HEK293T (cell line): ENCODE measurements at regions not wholly inside any gene's neighbourhood (a gene's known extent, or its start where the extent isn't known, plus 50 kb on each side); places are given as distances from the start of the nearest gene placed in this dataset.

ENCODE experiments used
- CTCF ChIA-PET: fragments of 350-600 bp; formaldehyde crosslinking; extraction: SDS; loops from one replicate; lab custom pipeline; 2021; ENCODE audit warnings: antibody characterized with exemption, inconsistent platforms; lab: Yijun Ruan, JAX
- POLR2A ChIA-PET: fragments of 350-600 bp; formaldehyde crosslinking; extraction: SDS; loops from one replicate; lab custom pipeline; 2020; ENCODE audit warnings: antibody characterized with exemption, inconsistent platforms; lab: Yijun Ruan, JAX
- DNase-seq: peaks from one replicate; pipeline ENCODE4 v3.0.0; 2012; ENCODE audit warnings: mixed read lengths; ENCODE audit errors: extremely low spot score
- ARNT ChIP-seq: fragments of 450-650 bp; IDR thresholded peaks from 2 replicates; pipeline ENCODE4 v1.6.1; 2017; ENCODE audit warnings: mild to moderate bottlenecking
- BHLHE40 ChIP-seq: fragments of 450-650 bp; IDR thresholded peaks from 2 replicates; pipeline ENCODE4 v1.6.1; 2016; ENCODE audit warnings: mild to moderate bottlenecking, moderate library complexity, borderline replicate concordance
- CTBP1 ChIP-seq: fragments of 450-650 bp; IDR thresholded peaks from 2 replicates; pipeline ENCODE4 v1.6.1; 2016; ENCODE audit warnings: borderline replicate concordance
- ELF4 ChIP-seq: fragments of 450-650 bp; IDR thresholded peaks from 2 replicates; pipeline ENCODE4 v1.6.1; 2017; ENCODE audit warnings: antibody characterized with exemption
- FOXA1 ChIP-seq: fragments of 450-650 bp; IDR thresholded peaks from 2 replicates; pipeline ENCODE4 v1.6.1; 2016; ENCODE audit warnings: mild to moderate bottlenecking
- FOXK2 ChIP-seq: fragments of 450-650 bp; IDR thresholded peaks from 2 replicates; pipeline ENCODE4 v1.6.1; 2016; ENCODE audit warnings: mild to moderate bottlenecking
- FOXM1 ChIP-seq: fragments of 450-650 bp; IDR thresholded peaks from 2 replicates; pipeline ENCODE4 v1.6.1; 2017; ENCODE audit warnings: mild to moderate bottlenecking, borderline replicate concordance
- HDGF ChIP-seq: fragments of 450-650 bp; IDR thresholded peaks from 2 replicates; pipeline ENCODE4 v1.6.1; 2017; ENCODE audit warnings: antibody characterized with exemption, borderline replicate concordance
- L3MBTL2 ChIP-seq: fragments of 450-650 bp; conservative IDR thresholded peaks from 2 replicates; pipeline ENCODE4 v1.6.1; 2016; ENCODE audit warnings: mild to moderate bottlenecking
- LEF1 ChIP-seq: fragments of 450-650 bp; IDR thresholded peaks from 2 replicates; pipeline ENCODE4 v1.6.1; 2017; ENCODE audit warnings: mild to moderate bottlenecking, borderline replicate concordance
- NFRKB ChIP-seq: fragments of 450-650 bp; IDR thresholded peaks from 2 replicates; pipeline ENCODE4 v1.6.1; 2016; ENCODE audit warnings: mild to moderate bottlenecking, moderate library complexity
- PKNOX1 ChIP-seq: fragments of 450-650 bp; IDR thresholded peaks from 2 replicates; pipeline ENCODE4 v1.6.1; 2016
- SP1 ChIP-seq: fragments of 450-650 bp; IDR thresholded peaks from 2 replicates; pipeline ENCODE4 v1.6.1; 2017
- SUZ12 ChIP-seq: fragments of 450-650 bp; IDR thresholded peaks from 2 replicates; pipeline ENCODE4 v1.6.1; 2016; ENCODE audit warnings: mild to moderate bottlenecking
- TARDBP ChIP-seq: fragments of 450-650 bp; IDR thresholded peaks from 2 replicates; pipeline ENCODE4 v1.6.1; 2016
- ZNF384 ChIP-seq: fragments of 450-650 bp; IDR thresholded peaks from 2 replicates; pipeline ENCODE4 v1.6.1; 2016

DNA sequence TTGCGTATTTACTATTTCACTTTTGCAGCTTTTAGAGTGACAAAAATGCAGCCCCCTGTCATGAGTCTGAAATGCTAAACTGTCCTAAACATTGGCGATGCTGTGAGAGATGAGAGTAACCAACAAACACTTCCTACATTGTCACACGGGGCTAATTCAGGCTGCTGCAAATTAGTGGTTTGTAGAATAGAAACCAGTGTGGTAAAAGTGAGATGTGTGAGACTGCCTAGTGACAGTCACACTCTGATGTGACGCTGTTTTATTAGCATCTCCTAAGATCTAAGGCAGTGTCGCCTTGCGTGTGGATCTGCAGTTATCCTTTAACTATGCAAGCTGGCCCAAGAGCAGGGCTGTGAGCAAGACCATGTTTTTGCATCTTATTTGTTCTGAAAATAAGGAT is 800.2 kb upstream of the TENM3 start:
- no peak for DNase-seq
- TF ChIP-seq PKNOX1 = no peak
- TF ChIP-seq NFRKB = no peak
- TF ChIP-seq ARNT = no peak
- no peak for TF ChIP-seq ELF4
- TF ChIP-seq CTBP1 = no peak
- TF ChIP-seq L3MBTL2 = no peak
- POLR2A ChIA-PET = no interaction called here
- CTCF ChIA-PET = no interaction called here

DNA sequence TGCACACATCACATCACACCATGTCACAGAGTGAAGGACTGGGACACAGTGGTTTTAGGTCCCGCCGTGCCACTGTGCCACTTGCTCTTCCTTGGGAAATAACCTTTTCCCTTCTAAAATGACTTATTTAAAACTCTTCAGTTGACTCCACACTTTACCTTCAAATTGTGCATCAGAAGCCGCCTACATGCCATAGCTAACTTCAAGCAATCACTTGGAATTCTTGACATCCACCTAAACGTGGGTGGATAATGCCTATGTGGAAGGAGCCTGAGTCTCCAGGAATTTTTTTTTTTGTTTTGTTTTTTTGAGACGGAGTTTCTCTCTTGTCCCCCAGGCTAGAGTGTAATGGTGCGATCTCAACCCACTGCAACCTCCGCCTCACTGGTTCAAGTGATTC is 777.4 kb upstream of the TENM3 start:
- POLR2A ChIA-PET = no interaction called here
- CTCF ChIA-PET = interaction anchor here (0.6 kb wide), 1 partner anchor 72 kb away, joined by 3 read pairs; no protein-coding TSS in a partner anchor
- no peak for DNase-seq
- TF ChIP-seq PKNOX1 (no peak), TARDBP (no peak), L3MBTL2 (no peak), ARNT (no peak)

DNA sequence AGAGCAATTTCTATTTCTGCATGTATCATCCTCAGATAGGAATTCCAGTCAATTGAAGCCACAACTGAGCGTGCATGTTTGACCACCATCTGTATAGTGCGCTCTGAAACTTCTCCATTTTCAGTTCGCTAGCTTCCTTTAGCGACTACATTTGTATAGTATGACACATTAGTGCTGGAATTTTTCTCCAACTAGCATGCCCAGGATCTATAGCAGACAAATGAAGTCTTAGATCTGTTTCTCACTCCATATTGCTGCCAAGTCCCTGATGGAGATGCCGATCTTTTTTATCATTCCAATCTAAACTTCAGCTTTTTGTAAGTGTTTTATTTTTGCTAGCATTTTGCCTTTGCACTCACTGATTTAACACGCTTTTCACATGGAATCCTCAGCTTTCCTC is 774.8 kb upstream of the TENM3 start:
- ChIA-PET POLR2A (no interaction called here), CTCF (interaction anchor here (0.6 kb wide), 2 partner anchors 12 to 222 kb away, joined by 3 to 9 read pairs; no protein-coding TSS in a partner anchor)
- no peak for TF ChIP-seq FOXK2
- no peak for TF ChIP-seq L3MBTL2
- no peak for TF ChIP-seq CTBP1
- no peak for TF ChIP-seq SP1
- no peak for TF ChIP-seq ZNF384
- no peak for TF ChIP-seq BHLHE40
- DNase-seq = no peak

DNA sequence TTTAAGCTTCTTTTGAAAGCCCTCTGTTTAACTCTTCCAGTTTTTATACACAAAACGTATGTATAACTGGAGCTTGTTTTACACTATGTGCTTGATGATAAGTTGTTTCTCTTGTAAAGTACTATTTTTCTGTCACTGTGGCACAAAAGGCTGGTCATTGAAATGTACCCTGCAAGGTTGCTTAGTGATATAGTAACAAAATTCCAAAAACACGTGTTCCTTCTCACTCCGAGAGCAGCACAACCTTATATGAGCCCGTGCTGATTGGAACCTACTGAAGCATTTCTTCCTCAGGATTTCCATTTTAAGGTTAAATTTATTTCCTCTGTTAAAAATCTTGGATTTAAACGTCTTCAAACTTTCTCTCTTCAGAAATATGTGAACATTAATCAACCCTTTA is 772.9 kb upstream of the TENM3 start:
- TF ChIP-seq ARNT (no peak), L3MBTL2 (no peak), HDGF (no peak), SUZ12 (no peak), FOXA1 (no peak), CTBP1 (no peak), TARDBP (no peak)
- POLR2A ChIA-PET = no interaction called here
- CTCF ChIA-PET = no interaction called here

GRCh38 chr4:181475359-181475758 is 767.8 kb upstream of the TENM3 start:
- no peak for DNase-seq
- no peak for TF ChIP-seq CTBP1
- TF ChIP-seq SUZ12 = no peak
- TF ChIP-seq FOXK2 = no peak
- TF ChIP-seq L3MBTL2 = no peak
- no peak for TF ChIP-seq BHLHE40
- no peak for TF ChIP-seq FOXM1
- TF ChIP-seq ARNT = no peak
- no peak for TF ChIP-seq TARDBP
- TF ChIP-seq LEF1 = no peak
- TF ChIP-seq NFRKB = no peak
- no peak for TF ChIP-seq ZNF384
- TF ChIP-seq PKNOX1 = no peak
- no peak for TF ChIP-seq FOXA1
- no peak for TF ChIP-seq SP1
- no peak for TF ChIP-seq ELF4
- no peak for TF ChIP-seq HDGF
- ChIA-PET POLR2A (no interaction called here), CTCF (interaction anchor here (1.0 kb wide), 1 partner anchor 14 kb away, joined by 3 read pairs; no protein-coding TSS in a partner anchor)

More for the DNA sequence above, 772.9 kb upstream of the TENM3 start:
- DNase-seq = no peak

- ChIA-PET POLR2A (no interaction called here), CTCF (interaction anchor here (1.0 kb wide), 1 partner anchor 14 kb away, joined by 3 read pairs; no protein-coding TSS in a partner anchor)
- DNase-seq = peak; percentile 12
- TF ChIP-seq ELF4 = no peak
- TF ChIP-seq FOXM1 = no peak
- TF ChIP-seq LEF1 = no peak
- TF ChIP-seq FOXA1 = no peak
- no peak for TF ChIP-seq PKNOX1
- no peak for TF ChIP-seq BHLHE40
- no peak for TF ChIP-seq ARNT
- no peak for TF ChIP-seq HDGF
- no peak for TF ChIP-seq SUZ12
- no peak for TF ChIP-seq CTBP1
- TF ChIP-seq NFRKB = no peak
- no peak for TF ChIP-seq SP1
- no peak for TF ChIP-seq ZNF384
- no peak for TF ChIP-seq FOXK2
These were observed 767.3 kb upstream of the TENM3 start for GRCh38 chr4:181475781-181476507.
